ENCODE measurements at regions not wholly inside any gene's neighbourhood (a gene's known extent, or its start where the extent isn't known, plus 50 kb on each side); places are given as distances from the start of the nearest gene placed in this dataset.

DNA sequence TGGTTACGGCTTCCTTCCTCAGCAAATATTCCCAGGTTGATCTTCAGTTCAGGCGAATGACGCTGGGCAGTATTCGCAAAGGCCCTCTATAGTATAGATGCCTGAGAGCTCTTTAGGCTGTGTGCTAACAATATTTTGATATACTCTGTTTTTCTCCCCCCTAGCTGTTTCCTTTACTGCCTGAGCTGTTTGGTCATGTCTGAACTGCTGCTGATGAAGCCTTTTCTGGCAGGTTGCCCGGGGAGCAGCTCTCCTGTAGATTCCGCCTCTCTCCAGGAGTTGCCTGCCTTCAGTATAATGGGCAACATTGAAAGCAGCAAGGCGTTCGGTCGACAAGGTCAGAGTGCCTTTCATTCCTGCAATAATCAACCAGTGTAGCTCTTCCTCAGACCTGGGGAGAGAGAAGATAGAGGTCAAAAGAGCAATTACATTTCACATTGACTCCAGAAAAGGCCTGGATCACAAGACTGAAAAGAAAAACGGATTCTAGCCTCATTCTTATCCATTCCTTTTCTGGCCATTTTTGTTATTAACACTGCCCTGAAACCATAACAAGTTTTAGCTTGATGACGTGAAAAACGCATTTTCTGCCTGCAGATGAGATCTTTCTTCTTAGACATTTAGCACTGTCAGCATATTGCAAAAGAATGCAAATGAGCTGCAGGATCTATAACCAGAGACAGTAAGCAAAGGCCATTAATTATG lies 60.1 kb upstream of the ZNF608 start:
- no peak for TF ChIP-seq POLR2A (IDR thresholded peaks at IDR 0.05)
- TF ChIP-seq, protein P1, sequence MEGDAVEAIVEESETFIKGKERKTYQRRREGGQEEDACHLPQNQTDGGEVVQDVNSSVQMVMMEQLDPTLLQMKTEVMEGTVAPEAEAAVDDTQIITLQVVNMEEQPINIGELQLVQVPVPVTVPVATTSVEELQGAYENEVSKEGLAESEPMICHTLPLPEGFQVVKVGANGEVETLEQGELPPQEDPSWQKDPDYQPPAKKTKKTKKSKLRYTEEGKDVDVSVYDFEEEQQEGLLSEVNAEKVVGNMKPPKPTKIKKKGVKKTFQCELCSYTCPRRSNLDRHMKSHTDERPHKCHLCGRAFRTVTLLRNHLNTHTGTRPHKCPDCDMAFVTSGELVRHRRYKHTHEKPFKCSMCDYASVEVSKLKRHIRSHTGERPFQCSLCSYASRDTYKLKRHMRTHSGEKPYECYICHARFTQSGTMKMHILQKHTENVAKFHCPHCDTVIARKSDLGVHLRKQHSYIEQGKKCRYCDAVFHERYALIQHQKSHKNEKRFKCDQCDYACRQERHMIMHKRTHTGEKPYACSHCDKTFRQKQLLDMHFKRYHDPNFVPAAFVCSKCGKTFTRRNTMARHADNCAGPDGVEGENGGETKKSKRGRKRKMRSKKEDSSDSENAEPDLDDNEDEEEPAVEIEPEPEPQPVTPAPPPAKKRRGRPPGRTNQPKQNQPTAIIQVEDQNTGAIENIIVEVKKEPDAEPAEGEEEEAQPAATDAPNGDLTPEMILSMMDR (IDR thresholded peaks at IDR 0.05), result no peak
- no peak for TF ChIP-seq POLR2AphosphoS5 (IDR thresholded peaks at IDR 0.05)
